Panc1 (cell line): ENCODE measurements at regions not wholly inside any gene's neighbourhood (a gene's known extent, or its start where the extent isn't known, plus 50 kb on each side); places are given as distances from the start of the nearest gene placed in this dataset.

Experiments used
- ATAC-seq: fragments of 200-7000 bp; cut with Tn5 transposase; 2 replicates; pipeline ENCODE4 v1.9.1; 2020; ENCODE audit warnings: mild to moderate bottlenecking, moderate library complexity
- BruUV-seq: library from RNA; stranded (reverse); fragments of 400-500 nt; replicated peaks from 2 replicates; lab custom pipeline; 2021; lab: Mats Ljungman, UMichigan
- CTCF ChIA-PET: fragments of 300-600 bp; sonication (Branson Sonifier 250); formaldehyde crosslinking; loops from one replicate; lab custom pipeline; 2022; ENCODE audit warnings: antibody characterized with exemption; lab: Charles Lee
- POLR2A ChIA-PET: fragments of 300-600 bp; sonication (Branson Sonifier 250); formaldehyde crosslinking; loops from one replicate; lab custom pipeline; 2022; ENCODE audit warnings: antibody characterized with exemption; lab: Charles Lee
- DNase-seq: peaks from one replicate; pipeline ENCODE4 v3.0.0-alpha.2; 2010; ENCODE audit warnings: low read depth, low spot score
- H3K27ac ChIP-seq: 2 replicates; pipeline ENCODE4 v1.5.1; 2011; ENCODE audit warnings: mild to moderate bottlenecking, low read length, inconsistent platforms
- H3K27me3 ChIP-seq: fragments of 200-500 bp; sonication (Bioruptor generic); 2 replicates; pipeline ENCODE4 v1.6.0; 2014; ENCODE audit warnings: low read length, inconsistent platforms; ENCODE audit not compliant: control insufficient read depth, insufficient read depth
- H3K36me3 ChIP-seq: fragments of 200-500 bp; sonication (Bioruptor generic); 2 replicates; pipeline ENCODE4 v1.5.1; 2014; ENCODE audit warnings: inconsistent platforms, mild to moderate bottlenecking, low read length, moderate library complexity; ENCODE audit not compliant: control insufficient read depth, insufficient read depth
- H3K4me1 ChIP-seq: 2 replicates; pipeline ENCODE4 v1.5.1; 2011; ENCODE audit warnings: inconsistent platforms, mild to moderate bottlenecking, low read length, moderate library complexity; ENCODE audit not compliant: control insufficient read depth, insufficient read depth
- H3K4me3 ChIP-seq, 2 experiments: 2 replicates each; pipeline ENCODE4 v1.5.1; 2011 to 2012; ENCODE audit warnings: low read depth in 2 of 2, low read length in 2 of 2, mild to moderate bottlenecking in 2 of 2, inconsistent platforms in 1 of 2, moderate library complexity in 1 of 2
- H3K9me3 ChIP-seq: fragments of 200-500 bp; sonication (Bioruptor generic); 2 replicates; pipeline ENCODE4 v1.5.1; 2014; ENCODE audit warnings: low read depth, mild to moderate bottlenecking, inconsistent platforms, low read length, moderate library complexity; ENCODE audit not compliant: control insufficient read depth, insufficient read depth
- POLR2AphosphoS5 ChIP-seq: IDR thresholded peaks from 2 replicates; pipeline ENCODE4 v1.6.1; 2012; ENCODE audit warnings: mild to moderate bottlenecking, low read depth, low read length, moderate library complexity
- SIN3A ChIP-seq: IDR thresholded peaks from 2 replicates; pipeline ENCODE4 v1.6.1; 2012; ENCODE audit warnings: low read depth, mild to moderate bottlenecking, low read length, moderate library complexity, borderline replicate concordance; ENCODE audit not compliant: insufficient read depth
- TCF7L2 ChIP-seq: IDR thresholded peaks from 2 replicates; pipeline ENCODE4 v1.6.1; 2011; ENCODE audit warnings: mild to moderate bottlenecking, low read depth, low read length, inconsistent platforms
- in situ Hi-C: cut with HindIII; loops from 2 replicates; pipeline ENCODE4 v1.10.0; 2016; ENCODE audit warnings: low sequenced_read_pairs, low pct_unique_long_range_greater_than_20kb
- intact Hi-C: fragments of 100-400 bp; cut with micrococcal nuclease; formaldehyde crosslinking; loops from one replicate; pipeline ENCODE4 v1.10.0; 2022; ENCODE audit not compliant: unreplicated experiment
- TF ChIP-seq, protein P1 (sequence below): fragments of 450-650 bp; IDR thresholded peaks from 2 replicates; pipeline ENCODE4 v1.5.1; 2017; ENCODE audit warnings: mild to moderate bottlenecking
- TF ChIP-seq, protein P2 (sequence below), 2 experiments: IDR thresholded peaks; 2 replicates each; pipeline ENCODE4 v1.6.1; 2011 to 2012; ENCODE audit warnings: low read depth in 2 of 2, control low read depth in 1 of 2, low read length in 1 of 2, mild to moderate bottlenecking in 1 of 2, moderate library complexity in 1 of 2; ENCODE audit not compliant: insufficient read depth in 1 of 2

DNA sequence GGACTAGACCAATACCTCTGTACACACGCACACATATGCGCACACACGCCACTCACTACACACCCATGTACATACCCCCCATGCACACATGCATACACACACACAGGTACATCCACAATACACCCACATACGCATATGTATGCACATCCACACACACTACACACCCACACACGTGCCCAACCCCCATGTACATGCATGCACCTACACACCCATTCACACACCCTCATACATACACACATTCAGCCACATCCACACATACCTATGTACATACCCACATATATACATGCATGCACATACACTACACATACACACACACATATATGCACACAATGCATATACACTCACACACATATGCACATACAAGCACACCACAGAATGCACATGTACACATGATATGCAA is 107.1 kb downstream of the GADD45G start:
- ChIA-PET POLR2A (no interaction called here), CTCF (no interaction called here)
- H3K36me3 ChIP-seq: no peaks in the 10 kb centered on the region
- no peak overlapping the region for H3K4me3 ChIP-seq
- no peak for TF ChIP-seq TCF7L2
- TF ChIP-seq, protein P1, sequence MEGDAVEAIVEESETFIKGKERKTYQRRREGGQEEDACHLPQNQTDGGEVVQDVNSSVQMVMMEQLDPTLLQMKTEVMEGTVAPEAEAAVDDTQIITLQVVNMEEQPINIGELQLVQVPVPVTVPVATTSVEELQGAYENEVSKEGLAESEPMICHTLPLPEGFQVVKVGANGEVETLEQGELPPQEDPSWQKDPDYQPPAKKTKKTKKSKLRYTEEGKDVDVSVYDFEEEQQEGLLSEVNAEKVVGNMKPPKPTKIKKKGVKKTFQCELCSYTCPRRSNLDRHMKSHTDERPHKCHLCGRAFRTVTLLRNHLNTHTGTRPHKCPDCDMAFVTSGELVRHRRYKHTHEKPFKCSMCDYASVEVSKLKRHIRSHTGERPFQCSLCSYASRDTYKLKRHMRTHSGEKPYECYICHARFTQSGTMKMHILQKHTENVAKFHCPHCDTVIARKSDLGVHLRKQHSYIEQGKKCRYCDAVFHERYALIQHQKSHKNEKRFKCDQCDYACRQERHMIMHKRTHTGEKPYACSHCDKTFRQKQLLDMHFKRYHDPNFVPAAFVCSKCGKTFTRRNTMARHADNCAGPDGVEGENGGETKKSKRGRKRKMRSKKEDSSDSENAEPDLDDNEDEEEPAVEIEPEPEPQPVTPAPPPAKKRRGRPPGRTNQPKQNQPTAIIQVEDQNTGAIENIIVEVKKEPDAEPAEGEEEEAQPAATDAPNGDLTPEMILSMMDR: no peak
- no peak for TF ChIP-seq SIN3A
- no peak for TF ChIP-seq POLR2AphosphoS5
- TF ChIP-seq, protein P2, sequence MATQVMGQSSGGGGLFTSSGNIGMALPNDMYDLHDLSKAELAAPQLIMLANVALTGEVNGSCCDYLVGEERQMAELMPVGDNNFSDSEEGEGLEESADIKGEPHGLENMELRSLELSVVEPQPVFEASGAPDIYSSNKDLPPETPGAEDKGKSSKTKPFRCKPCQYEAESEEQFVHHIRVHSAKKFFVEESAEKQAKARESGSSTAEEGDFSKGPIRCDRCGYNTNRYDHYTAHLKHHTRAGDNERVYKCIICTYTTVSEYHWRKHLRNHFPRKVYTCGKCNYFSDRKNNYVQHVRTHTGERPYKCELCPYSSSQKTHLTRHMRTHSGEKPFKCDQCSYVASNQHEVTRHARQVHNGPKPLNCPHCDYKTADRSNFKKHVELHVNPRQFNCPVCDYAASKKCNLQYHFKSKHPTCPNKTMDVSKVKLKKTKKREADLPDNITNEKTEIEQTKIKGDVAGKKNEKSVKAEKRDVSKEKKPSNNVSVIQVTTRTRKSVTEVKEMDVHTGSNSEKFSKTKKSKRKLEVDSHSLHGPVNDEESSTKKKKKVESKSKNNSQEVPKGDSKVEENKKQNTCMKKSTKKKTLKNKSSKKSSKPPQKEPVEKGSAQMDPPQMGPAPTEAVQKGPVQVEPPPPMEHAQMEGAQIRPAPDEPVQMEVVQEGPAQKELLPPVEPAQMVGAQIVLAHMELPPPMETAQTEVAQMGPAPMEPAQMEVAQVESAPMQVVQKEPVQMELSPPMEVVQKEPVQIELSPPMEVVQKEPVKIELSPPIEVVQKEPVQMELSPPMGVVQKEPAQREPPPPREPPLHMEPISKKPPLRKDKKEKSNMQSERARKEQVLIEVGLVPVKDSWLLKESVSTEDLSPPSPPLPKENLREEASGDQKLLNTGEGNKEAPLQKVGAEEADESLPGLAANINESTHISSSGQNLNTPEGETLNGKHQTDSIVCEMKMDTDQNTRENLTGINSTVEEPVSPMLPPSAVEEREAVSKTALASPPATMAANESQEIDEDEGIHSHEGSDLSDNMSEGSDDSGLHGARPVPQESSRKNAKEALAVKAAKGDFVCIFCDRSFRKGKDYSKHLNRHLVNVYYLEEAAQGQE (IDR thresholded peaks at IDR 0.05; ENCODE audit: insufficient read depth in 1 of 2, low read depth in 2 of 2, low read length in 1 of 2): no peak
- intact Hi-C loops (no loop called here), in situ Hi-C loops (no loop called here)
- no peaks in the 10 kb centered on the region for H3K9me3 ChIP-seq
- no peak overlapping the region for H3K27ac ChIP-seq
- H3K4me1 ChIP-seq: no peaks in the 10 kb centered on the region
- no peaks in the 10 kb centered on the region for H3K27me3 ChIP-seq
- BruUV-seq: no TSS peak
- ATAC-seq (no peak), DNase-seq (no peak)

DNA sequence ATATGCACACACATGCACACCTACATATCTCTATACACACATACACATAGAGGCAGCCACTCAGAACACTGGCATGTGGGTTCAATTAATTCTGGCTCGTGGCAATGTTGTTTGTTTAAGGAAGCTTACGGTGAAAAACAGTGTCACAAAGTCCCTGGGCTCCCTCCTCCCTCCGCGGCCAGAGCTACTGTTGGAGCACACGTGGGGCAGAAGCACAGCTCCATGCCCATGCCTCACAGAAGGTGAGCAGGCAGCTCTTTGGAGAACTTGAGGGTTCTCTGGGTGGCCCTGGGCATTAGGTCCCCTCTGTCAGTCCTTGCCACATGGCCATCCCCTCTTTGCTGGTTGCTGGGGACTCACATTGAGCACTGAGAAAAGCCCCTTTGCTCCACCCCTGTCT is 107.5 kb downstream of the GADD45G start:
- DNase-seq: no peak
- CTCF ChIA-PET: no interaction called here
- POLR2A ChIA-PET: no interaction called here
- no peak for ATAC-seq
- intact Hi-C loops: no loop called here
- H3K4me1 ChIP-seq: no peaks in the 10 kb centered on the region
- H3K36me3 ChIP-seq: no peaks in the 10 kb centered on the region
- no TSS peak for BruUV-seq
- no peaks in the 10 kb centered on the region for H3K27me3 ChIP-seq
- in situ Hi-C loops: no loop called here
- H3K9me3 ChIP-seq: no peaks in the 10 kb centered on the region
- H3K4me3 ChIP-seq: no peak overlapping the region
- TF ChIP-seq, protein P1: no peak
- TF ChIP-seq POLR2AphosphoS5: no peak
- no peak overlapping the region for H3K27ac ChIP-seq

DNA sequence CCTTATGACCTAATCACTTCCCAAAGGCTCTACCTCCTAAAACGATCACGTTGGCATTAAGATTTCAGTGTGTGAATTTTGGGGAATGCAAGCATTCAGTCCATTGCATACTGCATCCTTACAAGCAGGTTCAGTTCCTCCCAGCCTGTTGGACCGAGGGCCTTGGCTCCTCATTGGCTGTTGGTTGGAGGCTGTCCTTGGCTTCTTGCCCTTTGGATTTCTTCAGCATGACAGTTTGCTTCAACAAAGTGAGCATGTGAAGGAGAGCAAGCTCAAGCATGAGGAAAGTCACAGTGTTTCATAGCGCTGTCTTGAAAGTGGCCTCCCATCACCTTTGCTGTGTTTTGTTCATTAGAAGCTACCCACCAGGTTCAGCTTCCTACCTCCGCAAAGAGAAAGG is 109.5 kb downstream of the GADD45G start:
- in situ Hi-C loops: no loop called here
- Histone ChIP-seq H3K4me1 (no peaks in the 10 kb centered on the region), H3K27ac (no peak overlapping the region), H3K4me3 (no peak overlapping the region), H3K36me3 (no peaks in the 10 kb centered on the region), H3K9me3 (no peaks in the 10 kb centered on the region), H3K27me3 (no peaks in the 10 kb centered on the region)
- POLR2A ChIA-PET: no interaction called here
- intact Hi-C loops: no loop called here
- CTCF ChIA-PET: interaction anchor here (0.7 kb wide), 1 partner anchor 25 kb away, joined by 4 read pairs; no protein-coding TSS in a partner anchor
- BruUV-seq: no TSS peak
- DNase-seq (no peak), ATAC-seq (no peak)
- TF ChIP-seq, protein P1: no peak
- TF ChIP-seq POLR2AphosphoS5: no peak
- no peak for TF ChIP-seq TCF7L2
- TF ChIP-seq, protein P2 (IDR thresholded peaks at IDR 0.05; ENCODE audit: insufficient read depth in 1 of 2, low read depth in 2 of 2, low read length in 1 of 2): no peak
- no peak for TF ChIP-seq SIN3A
